GM21381 (cell line): ENCODE measurements at regions not wholly inside any gene's neighbourhood (a gene's known extent, or its start where the extent isn't known, plus 50 kb on each side); places are given as distances from the start of the nearest gene placed in this dataset.

Source experiments
- ATAC-seq: cut with Tn5 transposase; IDR thresholded peaks from one replicate; pipeline ENCODE4 v1.9.1; 2021; ENCODE audit warnings: mild to moderate bottlenecking, moderate library complexity; ENCODE audit not compliant: unreplicated experiment

- no peak for ATAC-seq
These were observed 257.1 kb downstream of the ADAMTS20 start for GRCh38 chr12:43294916-43295315.

DNA sequence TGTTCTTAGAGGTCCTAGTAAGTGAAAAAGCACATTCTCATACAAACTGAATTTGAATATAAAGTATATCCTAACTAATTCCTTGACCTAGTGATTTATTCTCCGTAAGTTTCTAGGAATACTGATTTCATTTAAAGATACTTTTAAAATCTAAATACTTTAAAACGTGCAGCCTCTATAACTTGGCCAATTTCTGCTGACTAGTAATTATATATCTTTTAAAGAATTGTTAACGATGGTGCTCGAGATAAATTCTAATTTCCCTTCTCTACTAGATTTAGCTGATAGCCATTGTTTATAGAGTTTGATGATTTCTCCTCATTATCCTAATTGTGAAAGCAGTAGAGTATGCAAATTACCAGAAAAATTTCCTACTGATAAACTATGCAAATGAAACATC is 257.9 kb downstream of the ADAMTS20 start:
- no peak for ATAC-seq

DNA sequence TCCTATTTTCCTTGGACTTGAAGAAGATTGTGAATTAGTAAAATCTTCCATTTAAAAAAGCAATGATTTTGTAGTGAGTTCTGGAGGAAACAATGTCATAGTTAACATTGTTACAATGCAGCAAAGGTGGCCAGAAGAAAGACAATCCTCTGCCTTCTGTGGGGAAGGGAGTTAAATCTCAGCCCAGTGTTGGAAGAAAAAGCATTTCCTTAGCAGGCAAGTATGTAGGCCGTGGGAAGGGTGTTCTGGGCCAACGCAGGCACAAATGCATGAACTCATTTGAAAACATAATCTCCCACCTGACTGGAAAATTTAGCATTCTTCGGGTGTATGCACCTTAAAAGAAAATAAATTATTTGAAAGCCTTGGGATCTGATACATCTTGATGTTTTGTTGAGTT is 258.6 kb downstream of the ADAMTS20 start:
- no peak for ATAC-seq

DNA sequence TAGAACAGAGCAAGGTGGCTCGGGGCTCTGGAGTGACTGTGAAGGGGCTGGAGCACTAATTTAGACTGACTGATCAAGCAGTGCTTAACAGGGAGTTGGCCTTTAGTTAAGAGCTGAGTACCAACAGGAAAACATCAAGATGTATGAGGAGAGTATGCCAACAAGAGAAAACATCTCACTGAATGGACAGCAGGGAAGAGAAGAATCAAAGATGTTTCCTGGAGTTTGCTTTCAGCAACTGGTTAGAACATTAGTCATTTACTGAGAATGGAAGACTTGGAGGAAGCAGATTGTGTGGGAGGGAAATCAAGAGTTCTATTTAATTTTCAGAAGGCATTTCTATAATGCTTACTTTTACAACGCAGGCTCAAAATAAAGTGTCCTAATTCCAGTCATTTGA is 259.3 kb downstream of the ADAMTS20 start:
- ATAC-seq, result no peak

DNA sequence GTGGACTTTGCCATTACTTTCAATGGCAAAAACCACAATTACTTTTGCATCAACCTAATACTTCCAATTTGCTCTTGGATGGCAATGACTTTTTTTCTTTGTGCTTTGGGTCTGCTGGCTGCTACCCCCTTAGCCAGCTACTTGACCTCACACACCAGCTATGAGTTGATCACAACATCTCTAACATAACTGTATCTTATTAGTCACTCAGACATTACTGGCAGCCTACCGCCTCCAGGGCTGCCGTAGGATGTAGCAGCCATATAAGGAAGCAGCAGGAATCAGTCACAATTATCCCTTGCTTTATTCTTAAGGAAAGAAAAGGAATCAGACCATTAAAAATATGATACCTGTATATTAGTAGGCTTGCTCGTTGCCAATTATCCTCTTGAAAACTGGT is 260.5 kb downstream of the ADAMTS20 start:
- ATAC-seq, result no peak

GRCh38 chr12:43290836-43291235 is 261.2 kb downstream of the ADAMTS20 start:
- no peak for ATAC-seq

GRCh38 chr12:43289426-43289801 is 262.6 kb downstream of the ADAMTS20 start:
- no peak for ATAC-seq

DNA sequence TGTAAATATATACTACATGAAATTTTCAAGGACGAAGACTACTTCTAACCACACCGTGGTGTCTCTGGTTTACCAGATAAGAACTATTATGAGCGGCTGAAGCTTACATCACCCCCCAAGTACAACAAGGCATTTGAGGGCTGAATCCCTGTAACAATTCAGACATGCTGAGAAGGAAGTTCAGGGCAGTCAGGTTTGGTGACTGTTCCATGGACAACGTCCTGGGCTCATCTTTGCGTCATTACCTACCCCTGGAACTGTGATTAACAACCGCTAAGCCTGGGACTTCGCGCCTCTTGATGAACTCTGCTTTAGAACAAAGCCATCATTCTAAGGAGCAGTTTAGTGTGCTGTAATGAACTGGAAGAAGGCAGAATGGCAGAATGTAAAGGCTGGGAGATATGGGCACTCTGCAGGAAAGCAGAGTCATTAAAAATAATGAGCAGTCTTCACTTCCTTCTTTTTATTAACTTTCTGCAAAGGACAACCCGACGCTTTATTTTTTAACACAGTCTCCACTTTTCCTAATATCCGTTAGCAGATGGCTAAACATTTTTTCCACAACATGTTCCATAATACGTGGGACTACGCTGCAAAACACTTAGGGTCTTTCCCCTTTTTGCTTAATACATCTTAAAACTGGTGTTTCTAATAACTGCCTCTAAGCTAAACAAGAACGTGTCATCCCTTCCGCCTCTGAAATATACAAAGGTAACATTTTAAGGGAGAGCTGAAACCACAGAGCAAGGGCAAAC is 263.2 kb downstream of the ADAMTS20 start:
- ATAC-seq, result no peak

GRCh38 chr12:43287706-43288383 is 264.2 kb downstream of the ADAMTS20 start:
- ATAC-seq, result no peak

DNA sequence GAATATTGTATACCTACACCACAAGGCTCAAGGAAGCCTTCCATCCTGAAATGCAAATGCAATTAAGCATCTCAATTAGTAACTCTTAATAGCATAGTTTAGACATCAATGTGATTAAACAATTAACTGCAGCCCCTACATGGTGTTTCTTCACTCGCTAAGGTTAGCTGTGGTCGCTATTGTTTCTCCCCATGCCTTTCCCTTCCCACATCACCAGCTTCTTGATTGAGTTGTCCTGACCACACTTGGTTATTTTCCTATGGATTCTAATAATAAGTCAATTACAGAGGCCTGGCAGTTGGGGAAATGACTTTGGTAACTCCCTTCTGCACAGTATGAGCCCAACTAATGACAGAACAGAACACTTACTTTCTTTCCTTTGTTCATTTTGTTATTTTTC is 265.0 kb downstream of the ADAMTS20 start:
- no peak for ATAC-seq

DNA sequence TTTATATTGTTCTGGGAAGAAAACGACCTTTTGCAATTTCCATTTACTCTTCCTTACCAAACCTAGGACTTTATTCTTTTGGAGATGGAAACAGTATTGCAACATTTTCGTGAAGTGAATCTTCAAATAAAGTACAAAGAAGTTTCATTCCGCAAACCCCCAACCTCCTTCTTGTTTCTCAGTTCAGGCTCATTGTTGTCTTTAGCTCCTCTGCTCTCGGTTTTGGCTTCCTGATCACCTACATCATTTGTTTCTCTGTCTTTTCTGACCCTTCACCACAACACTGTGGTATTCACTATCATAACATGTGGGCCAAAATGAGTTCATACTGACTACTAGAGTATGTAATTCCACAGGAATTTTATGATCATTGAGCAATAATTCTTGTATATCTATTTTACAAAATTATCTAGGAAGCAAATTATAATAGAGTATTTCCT is 266.8 kb downstream of the ADAMTS20 start:
- ATAC-seq, result peak; percentile 74

GRCh38 chr12:43284486-43285158 is 267.4 kb downstream of the ADAMTS20 start:
- ATAC-seq, result no peak

DNA sequence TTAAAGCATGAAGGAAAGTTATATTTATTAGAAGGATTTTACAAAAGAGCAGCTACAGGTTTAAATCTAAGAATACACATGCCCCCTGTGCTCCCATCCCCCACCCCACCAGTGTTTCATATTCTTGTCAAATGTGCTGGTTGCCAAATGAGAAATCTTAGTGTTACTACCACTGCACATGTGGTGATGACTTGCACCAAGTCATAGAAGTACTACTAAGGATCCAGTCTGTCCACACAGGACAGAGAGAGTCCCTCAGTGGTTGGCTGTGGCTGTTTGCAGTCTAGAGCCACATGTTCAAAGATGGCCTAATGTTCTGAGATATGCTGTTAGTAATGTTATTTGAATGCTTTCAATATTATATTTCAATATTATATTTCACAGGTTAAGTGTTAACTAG is 268.8 kb downstream of the ADAMTS20 start:
- ATAC-seq, result no peak

- ATAC-seq, result no peak
These were observed 269.9 kb downstream of the ADAMTS20 start for GRCh38 chr12:43282106-43282505.

GRCh38 chr12:43281563-43281962 is 270.4 kb downstream of the ADAMTS20 start:
- ATAC-seq, result no peak

DNA sequence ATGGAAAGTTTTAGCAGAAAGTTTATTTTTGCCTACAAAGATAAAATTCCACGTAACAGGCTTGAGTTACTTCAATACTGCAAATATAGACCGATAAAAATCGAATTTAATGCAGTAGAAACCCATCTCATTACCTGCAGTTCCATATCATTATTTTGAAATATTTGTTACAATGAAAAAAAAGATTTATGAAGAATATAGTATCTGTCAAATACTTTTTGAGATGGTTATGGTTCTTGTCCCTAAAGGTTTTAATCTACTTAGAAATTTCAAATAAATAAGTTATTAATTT is 273.5 kb downstream of the ADAMTS20 start:
- ATAC-seq, result no peak

- ATAC-seq, result peak; percentile 89
These were observed 274.1 kb downstream of the ADAMTS20 start for GRCh38 chr12:43277651-43278540.

- no peak for ATAC-seq
These were observed 278.5 kb downstream of the ADAMTS20 start for GRCh38 chr12:43273467-43273866.

DNA sequence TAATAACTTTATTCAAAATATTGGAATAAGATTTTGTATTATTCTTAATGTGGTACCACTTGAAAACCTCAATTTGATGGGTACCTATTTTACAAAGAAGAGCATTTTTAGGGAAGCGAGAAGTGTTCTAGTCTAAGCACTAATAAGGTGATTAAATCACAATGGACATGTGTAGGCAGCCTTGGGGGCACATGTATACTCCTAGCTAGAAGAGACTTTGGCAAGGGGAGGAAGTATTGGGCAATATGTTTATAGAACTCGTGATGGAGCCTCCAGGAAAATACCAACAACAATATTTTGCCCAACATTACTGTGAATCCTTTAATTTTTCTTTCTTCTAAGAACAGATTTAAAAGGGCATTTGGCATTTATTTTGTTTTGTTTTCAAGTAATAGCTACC is 280.3 kb downstream of the ADAMTS20 start:
- ATAC-seq, result no peak

- ATAC-seq, result no peak
These were observed 284.2 kb downstream of the ADAMTS20 start for GRCh38 chr12:43267818-43268217.

DNA sequence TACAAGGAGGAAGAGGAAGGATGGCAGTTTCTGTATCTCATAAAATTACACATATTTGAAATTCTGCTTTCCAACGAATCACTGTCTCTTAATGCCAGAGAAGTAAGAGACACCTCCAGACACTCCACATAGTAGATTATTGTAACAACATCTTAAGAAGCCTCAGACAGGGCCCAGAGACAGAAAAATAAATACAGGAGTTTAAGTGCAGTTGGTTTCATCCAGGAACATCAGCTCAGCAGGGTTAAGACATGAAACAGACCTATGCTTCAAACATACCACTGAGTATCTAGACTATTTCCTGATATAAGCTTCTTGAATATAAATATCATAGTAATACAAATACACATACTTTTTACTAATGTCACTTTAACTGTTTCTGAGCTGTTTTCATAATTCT is 290.3 kb downstream of the ADAMTS20 start:
- no peak for ATAC-seq
